ENCODE measurements at regions not wholly inside any gene's neighbourhood (a gene's known extent, or its start where the extent isn't known, plus 50 kb on each side); places are given as distances from the start of the nearest gene placed in this dataset.
"Not testable (repeated sequence)": the region's sequence is repeated elsewhere in the genome, so short reads cannot be mapped to it uniquely, and the experiment has no call there.

DNA sequence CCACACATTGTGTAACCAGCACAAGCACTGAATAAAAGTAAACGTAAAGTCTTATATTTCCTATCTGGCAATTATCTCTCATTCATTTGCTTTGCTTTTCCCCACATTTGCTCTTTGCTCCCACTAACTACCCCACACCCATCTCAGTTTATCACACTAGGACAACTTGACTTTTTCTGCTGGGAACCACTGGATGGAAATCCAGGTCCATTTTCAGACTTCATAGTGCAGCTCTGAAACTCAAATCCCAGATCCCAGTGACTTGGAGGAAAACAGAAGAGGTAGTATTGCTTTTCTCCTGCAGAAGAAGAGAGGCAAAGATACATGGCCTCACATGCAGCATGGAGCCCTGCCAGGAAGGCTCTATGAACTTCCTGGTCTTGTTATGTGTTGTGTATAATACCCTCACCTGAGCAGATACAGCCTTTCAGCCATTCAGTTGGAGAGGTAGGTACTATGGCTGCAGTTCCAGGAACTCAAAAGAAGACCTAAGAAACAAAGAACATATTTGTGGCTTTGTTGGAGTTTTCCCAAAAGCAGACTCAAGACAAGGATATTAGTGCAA is 90.0 kb upstream of the NIPBL start:
- no peak for DNase-seq

DNA sequence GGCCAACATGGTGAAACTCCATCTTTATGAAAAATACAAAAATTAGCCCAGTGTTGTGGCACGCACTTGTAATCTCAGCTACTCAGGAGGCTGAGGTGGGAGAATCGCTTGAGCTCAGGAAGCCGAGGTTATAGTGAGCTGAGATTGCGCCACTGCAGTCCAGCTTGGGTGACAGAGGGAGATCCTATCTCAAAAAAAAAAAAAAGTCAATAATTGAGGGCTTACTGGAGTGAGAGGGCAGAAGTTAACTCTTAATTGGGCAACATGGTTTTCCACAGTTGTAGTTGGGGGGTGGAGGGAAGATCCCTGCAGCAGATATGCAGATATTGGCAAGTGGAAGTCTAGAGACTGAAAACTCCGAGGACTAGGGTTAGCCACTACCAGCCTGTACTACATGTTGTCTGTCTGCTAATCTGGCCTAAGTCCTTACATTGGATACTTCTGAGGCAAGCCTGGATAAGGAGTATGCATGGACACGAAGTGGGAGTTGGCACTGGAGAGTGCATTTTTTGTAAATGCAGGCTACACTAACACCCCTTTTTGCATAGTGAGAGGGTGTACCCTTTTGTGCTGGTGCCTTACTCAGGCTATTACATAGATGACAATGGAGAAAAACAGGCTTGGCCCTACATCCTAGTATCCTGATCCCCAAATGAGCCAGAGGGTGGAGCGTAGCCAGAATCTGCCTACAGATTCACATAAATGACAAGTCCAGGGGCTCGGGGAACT is 89.0 kb upstream of the NIPBL start:
- no peak for DNase-seq

DNA sequence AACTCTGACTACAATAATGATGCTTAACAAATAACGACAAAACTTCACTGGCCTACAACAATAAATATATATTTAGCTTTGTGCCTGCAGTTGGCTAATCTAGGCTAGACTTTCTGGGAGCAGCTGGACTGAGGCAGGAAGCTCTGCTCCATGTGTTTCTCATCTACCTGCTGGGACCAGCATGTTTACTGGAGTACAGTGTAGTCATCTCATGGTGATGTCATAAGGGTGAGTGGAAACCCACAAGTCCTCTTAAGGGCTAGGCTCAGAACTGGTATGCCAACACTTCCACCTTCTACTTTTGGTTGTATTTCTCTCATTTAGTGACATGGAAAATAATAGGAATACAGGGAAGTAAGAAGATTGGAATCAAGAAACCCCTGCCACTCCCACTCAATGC is 85.7 kb upstream of the NIPBL start:
- DNase-seq, result no peak

DNA sequence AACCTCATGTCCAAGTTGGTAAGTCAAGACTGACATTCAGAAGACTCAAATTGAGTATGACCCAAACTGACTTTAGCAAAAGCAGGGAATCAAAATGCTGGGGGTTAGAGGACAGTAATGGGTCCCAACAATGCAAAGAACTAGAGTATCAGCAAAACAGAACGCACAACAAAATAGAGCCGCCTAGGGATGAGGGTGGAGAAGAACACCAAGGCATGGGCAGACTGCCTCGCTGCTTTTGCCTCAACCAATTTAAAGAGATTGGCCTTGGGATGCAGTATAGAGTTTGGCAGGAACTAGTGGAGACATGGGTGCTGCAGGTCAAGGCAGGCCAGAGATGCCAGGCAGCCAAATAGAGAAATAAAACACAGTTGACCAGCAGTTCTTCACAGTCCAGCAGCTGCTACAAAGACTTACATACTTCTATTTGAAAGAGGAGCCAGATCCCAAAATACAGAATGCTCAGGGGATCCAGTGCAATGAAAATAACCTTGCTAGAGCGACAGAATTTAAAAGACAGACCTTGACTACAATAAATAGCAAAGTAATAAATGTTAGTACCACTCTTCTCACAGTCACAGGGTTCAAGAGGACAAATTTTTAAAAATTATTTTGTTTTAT is 83.9 kb upstream of the NIPBL start:
- no peak for DNase-seq

DNA sequence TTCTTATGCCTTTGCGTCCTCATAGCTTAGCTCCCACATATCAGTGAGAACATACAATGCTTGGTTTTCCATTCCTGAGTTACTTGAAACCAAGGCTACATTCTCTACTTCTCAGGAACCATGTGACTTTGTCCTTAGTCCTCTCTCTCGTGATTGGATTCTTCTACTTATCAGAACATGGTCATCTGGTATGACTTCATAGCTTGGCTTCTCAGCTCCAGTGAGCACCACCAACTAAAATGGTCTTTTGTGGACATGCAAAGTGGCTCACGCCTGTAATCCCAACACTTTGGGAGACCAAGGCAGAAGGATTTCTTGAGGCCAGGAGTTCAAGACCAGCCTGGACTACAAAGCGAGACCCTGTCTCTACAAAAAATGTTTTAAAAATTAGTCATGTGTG is 81.2 kb upstream of the NIPBL start:
- DNase-seq, result no peak

DNA sequence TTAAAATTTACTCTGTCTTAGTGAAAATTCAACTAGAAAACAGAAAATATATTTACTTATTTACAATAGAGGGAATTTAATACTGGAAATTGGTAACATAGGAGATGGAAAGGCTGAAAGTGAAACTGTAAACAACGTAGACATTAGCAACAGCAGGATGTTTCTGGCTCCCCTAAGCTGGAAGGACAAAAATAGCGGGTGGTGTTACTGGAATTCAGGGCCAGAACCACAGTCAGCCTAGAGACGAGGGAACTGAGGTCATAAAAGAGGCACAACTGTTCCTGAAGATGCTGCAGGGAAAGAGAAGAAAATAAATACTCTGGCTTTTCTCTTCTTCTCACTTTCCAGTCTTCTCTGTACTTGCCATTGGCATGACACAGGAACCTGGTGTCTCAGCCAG is 80.4 kb upstream of the NIPBL start:
- DNase-seq, result no peak

DNA sequence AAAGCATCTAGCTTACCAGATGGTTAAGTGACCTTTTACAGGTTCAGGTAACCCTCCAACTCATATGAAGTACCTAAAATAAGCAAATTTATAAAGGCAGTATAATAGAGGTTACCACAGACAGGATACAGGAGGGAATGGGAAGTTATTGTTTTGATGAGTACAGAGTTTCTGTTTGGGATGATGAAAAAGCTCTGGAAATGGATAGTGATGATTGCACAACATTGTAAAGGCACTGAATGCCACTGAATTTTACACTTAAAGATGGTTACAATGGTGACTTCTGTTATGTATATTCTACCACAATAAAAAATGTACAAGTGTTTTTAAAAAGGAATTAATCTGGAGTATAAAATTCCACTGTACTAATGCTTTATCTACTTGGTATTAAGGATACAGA is 75.0 kb upstream of the NIPBL start:
- DNase-seq, result no peak

DNA sequence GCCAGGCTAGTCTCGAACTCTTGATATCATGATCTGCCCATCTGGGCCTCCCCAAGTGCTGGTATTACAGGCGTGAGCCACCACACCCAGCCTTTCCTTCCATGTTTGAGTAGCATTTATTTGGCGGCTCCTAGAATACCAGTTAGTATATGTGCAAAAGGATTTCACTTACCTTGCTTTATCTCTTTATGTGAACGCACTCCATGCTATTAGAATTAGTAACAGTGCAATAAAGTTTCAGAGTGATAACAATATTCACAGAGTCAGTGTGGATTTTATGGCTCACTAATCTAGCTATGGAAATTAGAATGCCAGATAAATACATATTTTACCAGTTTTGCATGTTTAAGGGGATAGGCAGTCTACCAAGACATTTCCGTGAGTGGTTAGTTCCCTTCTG is 74.4 kb upstream of the NIPBL start:
- no peak for DNase-seq

DNA sequence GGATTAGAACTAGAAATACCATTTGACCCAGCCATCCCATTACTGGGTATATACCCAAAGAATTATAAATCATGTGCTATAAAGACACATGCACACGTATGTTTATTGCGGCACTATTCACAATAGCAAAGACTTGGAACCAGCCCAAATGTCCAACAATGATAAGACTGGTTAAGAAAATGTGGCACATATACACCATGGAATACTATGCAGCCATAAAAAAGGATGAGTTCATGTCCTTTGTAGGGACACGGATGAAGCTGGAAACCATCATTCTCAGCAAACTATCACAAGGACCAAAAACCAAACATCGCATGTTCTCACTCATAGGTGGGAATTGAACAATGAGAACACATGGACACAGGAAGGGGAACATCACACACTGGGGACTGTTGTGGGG is 63.3 kb upstream of the NIPBL start:
- not testable (repeated sequence) for DNase-seq

DNA sequence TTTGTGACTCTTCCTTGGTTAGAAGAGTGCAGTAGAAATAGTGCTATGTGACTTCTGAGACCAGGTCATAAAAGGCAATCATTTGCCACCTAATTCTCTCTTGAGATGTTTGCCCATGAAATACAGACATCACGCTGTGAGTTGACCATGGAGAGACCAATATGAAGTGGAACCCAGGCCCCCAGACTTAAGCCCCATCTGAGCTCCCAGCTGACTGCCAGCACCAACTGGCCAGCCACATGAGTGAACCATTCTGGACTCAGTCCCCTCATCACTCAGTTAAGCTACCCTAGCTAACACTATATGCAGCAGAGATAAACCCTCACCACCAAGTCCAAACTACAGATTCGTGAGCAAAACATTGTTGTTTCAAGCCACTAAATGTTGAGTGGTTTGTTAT is 60.7 kb upstream of the NIPBL start:
- DNase-seq, result no peak

DNA sequence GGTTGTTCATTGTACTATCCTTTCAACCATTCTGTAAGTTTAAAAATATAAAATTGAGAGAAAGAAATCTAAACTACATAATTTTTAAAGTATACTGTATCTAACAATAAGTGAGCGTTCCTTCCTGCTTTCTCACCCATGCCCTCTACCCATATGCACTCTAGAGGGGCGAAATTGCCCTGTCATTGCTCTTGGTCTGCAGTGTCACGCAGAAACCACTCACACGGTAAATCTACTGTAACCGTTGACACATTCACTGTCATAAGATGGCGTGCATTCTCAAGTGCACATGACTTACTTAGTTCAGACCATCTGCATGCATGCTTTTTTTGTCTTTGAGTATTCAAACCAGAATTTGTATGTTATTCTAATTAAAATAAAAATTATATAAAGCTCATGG is 55.7 kb upstream of the NIPBL start:
- no peak for DNase-seq

DNA sequence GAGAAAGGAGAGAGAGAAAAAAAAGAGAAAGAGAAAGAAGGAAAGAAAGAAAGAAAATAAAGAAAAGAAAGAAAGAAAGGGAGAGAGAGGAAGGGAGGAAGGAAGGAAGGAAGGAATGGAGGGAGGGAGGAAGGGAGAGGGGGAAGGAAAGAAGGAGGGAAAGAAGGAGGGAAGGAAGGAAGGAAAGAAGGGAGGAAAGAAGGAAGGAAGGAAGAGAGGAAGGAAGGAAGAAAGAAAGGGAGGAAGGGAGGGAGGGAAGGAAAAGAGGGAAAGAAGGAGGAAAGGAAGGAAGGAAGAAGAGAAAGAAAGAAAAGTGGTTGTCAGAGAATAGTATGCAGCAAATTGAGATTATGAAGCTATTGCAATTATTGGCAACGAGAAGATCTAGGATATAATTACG is 49.9 kb upstream of the NIPBL start:
- DNase-seq, result no peak
